ENCODE measurements at regions not wholly inside any gene's neighbourhood (a gene's known extent, or its start where the extent isn't known, plus 50 kb on each side); places are given as distances from the start of the nearest gene placed in this dataset.

DNA sequence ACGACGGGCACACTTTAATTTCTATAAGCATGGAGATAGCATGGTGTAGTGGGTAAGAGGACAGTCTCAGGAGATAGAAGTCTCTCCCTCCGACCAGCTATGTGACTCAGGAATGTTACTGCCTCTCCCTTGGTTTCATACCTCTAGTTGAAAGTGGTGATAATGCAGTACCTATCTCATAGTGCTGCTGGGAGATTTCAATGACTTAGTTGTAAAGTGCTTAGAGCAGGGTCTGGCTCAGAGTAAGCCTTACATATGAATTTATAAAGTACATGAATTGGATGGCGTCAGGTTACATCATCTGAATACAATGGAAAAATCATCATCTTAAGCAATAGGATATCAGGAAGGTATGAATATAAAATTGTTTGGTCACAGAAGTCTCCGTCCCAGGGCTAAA, 952.8 kb upstream of the EDIL3 start:
- Mint-ChIP-seq H3K4me1 (ENCODE audit: insufficient read depth, unreplicated experiment) (no peaks in the 10 kb centered on the region), H3K27me3 (ENCODE audit: insufficient read depth, unreplicated experiment) (peaks cover 22% of the 10 kb centered on the region), H3K27ac (ENCODE audit: low read depth, unreplicated experiment) (no peak overlapping the region), H3K4me3 (ENCODE audit: unreplicated experiment) (no peak overlapping the region), H3K9me3 (ENCODE audit: unreplicated experiment) (no peaks in the 10 kb centered on the region), H3K36me3 (ENCODE audit: insufficient read depth, unreplicated experiment) (no peaks in the 10 kb centered on the region)
- DNase-seq (ENCODE audit: unreplicated experiment): no peak
- ChIA-PET CTCF (no interaction called here), POLR2A (no interaction called here)
- intact Hi-C loops (cut with micrococcal nuclease): no loop called here
- TF ChIP-seq, protein P1, sequence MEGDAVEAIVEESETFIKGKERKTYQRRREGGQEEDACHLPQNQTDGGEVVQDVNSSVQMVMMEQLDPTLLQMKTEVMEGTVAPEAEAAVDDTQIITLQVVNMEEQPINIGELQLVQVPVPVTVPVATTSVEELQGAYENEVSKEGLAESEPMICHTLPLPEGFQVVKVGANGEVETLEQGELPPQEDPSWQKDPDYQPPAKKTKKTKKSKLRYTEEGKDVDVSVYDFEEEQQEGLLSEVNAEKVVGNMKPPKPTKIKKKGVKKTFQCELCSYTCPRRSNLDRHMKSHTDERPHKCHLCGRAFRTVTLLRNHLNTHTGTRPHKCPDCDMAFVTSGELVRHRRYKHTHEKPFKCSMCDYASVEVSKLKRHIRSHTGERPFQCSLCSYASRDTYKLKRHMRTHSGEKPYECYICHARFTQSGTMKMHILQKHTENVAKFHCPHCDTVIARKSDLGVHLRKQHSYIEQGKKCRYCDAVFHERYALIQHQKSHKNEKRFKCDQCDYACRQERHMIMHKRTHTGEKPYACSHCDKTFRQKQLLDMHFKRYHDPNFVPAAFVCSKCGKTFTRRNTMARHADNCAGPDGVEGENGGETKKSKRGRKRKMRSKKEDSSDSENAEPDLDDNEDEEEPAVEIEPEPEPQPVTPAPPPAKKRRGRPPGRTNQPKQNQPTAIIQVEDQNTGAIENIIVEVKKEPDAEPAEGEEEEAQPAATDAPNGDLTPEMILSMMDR (IDR thresholded peaks at IDR 0.05; ENCODE audit: unreplicated experiment): no peak
- no TSS peak for BruUV-seq (replicated peaks)

DNA sequence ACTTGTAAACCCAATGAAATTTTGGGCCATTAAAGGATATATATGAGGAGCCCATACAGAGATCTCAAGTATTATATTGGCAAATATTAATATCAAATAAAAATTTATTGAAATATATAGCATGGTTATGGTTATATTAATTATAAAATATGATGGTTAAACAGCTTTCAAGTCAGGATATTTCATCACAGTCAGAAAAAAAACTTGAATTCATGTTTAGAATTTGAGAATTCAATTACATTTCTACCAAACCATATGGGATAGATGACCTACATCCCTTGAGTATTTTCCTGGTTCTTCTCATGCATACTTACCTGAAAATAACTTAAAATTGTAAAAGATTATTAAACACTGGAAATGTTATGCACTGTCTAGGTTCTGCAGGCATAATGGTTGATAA, 956.1 kb upstream of the EDIL3 start:
- Mint-ChIP-seq H3K27ac (ENCODE audit: low read depth, unreplicated experiment) (no peak overlapping the region), H3K36me3 (ENCODE audit: insufficient read depth, unreplicated experiment) (no peaks in the 10 kb centered on the region), H3K4me1 (ENCODE audit: insufficient read depth, unreplicated experiment) (no peaks in the 10 kb centered on the region), H3K4me3 (ENCODE audit: unreplicated experiment) (no peak overlapping the region), H3K27me3 (ENCODE audit: insufficient read depth, unreplicated experiment) (peaks cover 22% of the 10 kb centered on the region), H3K9me3 (ENCODE audit: unreplicated experiment) (no peaks in the 10 kb centered on the region)
- ChIA-PET CTCF (no interaction called here), POLR2A (no interaction called here)
- no TSS peak for BruUV-seq (replicated peaks)
- intact Hi-C loops (cut with micrococcal nuclease): no loop called here
- DNase-seq (ENCODE audit: unreplicated experiment): no peak
- TF ChIP-seq, protein P1 (IDR thresholded peaks at IDR 0.05; ENCODE audit: unreplicated experiment): no peak

- Mint-ChIP-seq H3K27ac (ENCODE audit: low read depth, unreplicated experiment) (no peak overlapping the region), H3K4me3 (ENCODE audit: unreplicated experiment) (no peak overlapping the region), H3K9me3 (ENCODE audit: unreplicated experiment) (no peaks in the 10 kb centered on the region), H3K27me3 (ENCODE audit: insufficient read depth, unreplicated experiment) (no peaks in the 10 kb centered on the region), H3K36me3 (ENCODE audit: insufficient read depth, unreplicated experiment) (no peaks in the 10 kb centered on the region), H3K4me1 (ENCODE audit: insufficient read depth, unreplicated experiment) (no peaks in the 10 kb centered on the region)
- BruUV-seq (replicated peaks): no TSS peak
- ChIA-PET POLR2A (no interaction called here), CTCF (no interaction called here)
- TF ChIP-seq, protein P1 (IDR thresholded peaks at IDR 0.05; ENCODE audit: unreplicated experiment): no peak
- intact Hi-C loops (cut with micrococcal nuclease): no loop called here
- no peak for DNase-seq (ENCODE audit: unreplicated experiment)
These were observed 961.1 kb upstream of the EDIL3 start for GRCh38 chr5:85345818-85346217.

- POLR2A ChIA-PET: no interaction called here
- CTCF ChIA-PET: no interaction called here
- peaks cover 7% of the 10 kb centered on the region for H3K9me3 Mint-ChIP-seq (ENCODE audit: unreplicated experiment)
- no peak for DNase-seq (ENCODE audit: unreplicated experiment)
- no TSS peak for BruUV-seq (replicated peaks)
- H3K4me3 Mint-ChIP-seq (ENCODE audit: unreplicated experiment): no peak overlapping the region
- H3K27ac Mint-ChIP-seq (ENCODE audit: low read depth, unreplicated experiment): no peak overlapping the region
- intact Hi-C loops (cut with micrococcal nuclease): no loop called here
- no peaks in the 10 kb centered on the region for H3K4me1 Mint-ChIP-seq (ENCODE audit: insufficient read depth, unreplicated experiment)
- H3K27me3 Mint-ChIP-seq (ENCODE audit: insufficient read depth, unreplicated experiment): peaks cover 19% of the 10 kb centered on the region
- no peaks in the 10 kb centered on the region for H3K36me3 Mint-ChIP-seq (ENCODE audit: insufficient read depth, unreplicated experiment)
- TF ChIP-seq, protein P1 (IDR thresholded peaks at IDR 0.05; ENCODE audit: unreplicated experiment): no peak
These were observed 972.6 kb upstream of the EDIL3 start for GRCh38 chr5:85357309-85357708.

Data from MCF 10A (cell line).